Activated CD8-positive, alpha-beta T cell treated with anti-CD3 and anti-CD28 coated beads for 36 hours (primary cell): ENCODE measurements at regions not wholly inside any gene's neighbourhood (a gene's known extent, or its start where the extent isn't known, plus 50 kb on each side); places are given as distances from the start of the nearest gene placed in this dataset.
"Not testable (repeated sequence)": the region's sequence is repeated elsewhere in the genome, so short reads cannot be mapped to it uniquely, and the experiment has no call there.

ENCODE experiments used
- ATAC-seq: fragments of 200-7000 bp; cut with Tn5 transposase; one replicate; pipeline ENCODE4 v1.10.0; 2021; ENCODE audit warnings: mild to moderate bottlenecking, moderate library complexity
- CTCF ChIA-PET: fragments of 350-600 bp; sonication (Branson Sonifier 250); formaldehyde crosslinking; loops from one replicate; lab custom pipeline; 2021; ENCODE audit warnings: antibody characterized with exemption; lab: Charles Lee
- POLR2A ChIA-PET: fragments of 350-600 bp; sonication (Branson Sonifier 250); formaldehyde crosslinking; loops from one replicate; lab custom pipeline; 2021; ENCODE audit warnings: antibody characterized with exemption; lab: Charles Lee
- DNase-seq: peaks from one replicate; pipeline ENCODE4 v3.0.0-alpha.2; 2020
- H3K27ac Mint-ChIP-seq: one replicate; pipeline ENCODE4 v1.8.0; 2021; ENCODE audit warnings: mild to moderate bottlenecking, mixed read lengths
- H3K27me3 Mint-ChIP-seq: one replicate; pipeline ENCODE4 v1.8.0; 2021; ENCODE audit warnings: mixed read lengths
- H3K36me3 Mint-ChIP-seq: one replicate; pipeline ENCODE4 v1.8.0; 2021; ENCODE audit warnings: low read depth, mixed read lengths
- H3K4me1 Mint-ChIP-seq: one replicate; pipeline ENCODE4 v1.8.0; 2021; ENCODE audit warnings: low read depth, mixed read lengths
- H3K4me3 Mint-ChIP-seq: one replicate; pipeline ENCODE4 v1.8.0; 2021; ENCODE audit warnings: mild to moderate bottlenecking, moderate library complexity, mixed read lengths
- H3K9me3 Mint-ChIP-seq: one replicate; pipeline ENCODE4 v1.8.0; 2021; ENCODE audit warnings: mixed read lengths
- intact Hi-C: fragments of 100-400 bp; cut with micrococcal nuclease; formaldehyde crosslinking; loops from one replicate; pipeline ENCODE4 v1.10.0; 2022
- TF ChIP-seq, protein P1 (sequence below): fragments of 200-600 bp; IDR thresholded peaks from one replicate; pipeline ENCODE4 v1.8.0; 2022; ENCODE audit warnings: antibody characterized with exemption, mild to moderate bottlenecking

DNA sequence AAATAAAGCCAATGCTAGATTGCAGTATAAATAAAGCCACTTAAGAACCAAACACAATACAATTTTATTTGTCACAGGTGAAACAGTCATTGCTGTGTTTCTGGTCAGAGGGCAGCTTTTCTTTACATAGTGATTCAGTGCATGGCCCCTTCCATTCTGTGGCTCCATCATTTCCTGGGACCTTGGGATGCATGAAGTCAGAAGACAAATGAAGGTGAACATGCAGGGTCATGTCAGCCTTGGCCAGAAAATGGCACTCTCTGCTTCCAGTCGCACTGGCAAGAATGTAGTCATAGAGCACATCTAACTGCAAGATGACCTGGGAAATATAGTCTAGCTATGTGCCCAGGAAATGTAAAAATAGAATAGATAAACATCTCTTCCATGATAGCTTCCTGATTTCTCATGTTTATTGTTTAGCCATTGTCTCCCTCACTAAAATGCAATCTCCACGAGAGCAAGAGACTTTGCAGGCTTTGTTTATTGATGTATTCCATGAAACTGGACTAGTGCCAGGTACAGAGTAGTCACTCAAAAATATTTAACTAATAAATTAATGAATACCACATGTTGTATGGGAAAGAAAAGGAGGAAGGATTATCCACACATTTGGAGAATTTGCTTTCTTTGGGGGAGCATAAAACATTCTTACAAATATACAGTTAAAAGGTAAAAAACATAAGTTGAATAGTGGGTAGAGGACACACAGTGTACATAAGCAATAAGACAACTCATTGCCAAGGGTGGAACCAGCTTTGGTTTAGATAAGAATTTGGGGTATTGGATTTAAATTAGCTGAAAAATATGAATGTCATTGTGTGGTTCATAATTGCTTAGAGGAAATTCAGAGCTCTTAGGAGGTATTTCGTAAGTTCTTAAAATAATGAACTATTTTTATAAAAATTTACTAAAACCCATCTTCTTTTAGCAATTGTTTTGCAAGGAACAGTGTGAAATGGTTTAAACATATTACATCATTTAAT is 343.8 kb downstream of the PID1 start:
- CTCF ChIA-PET = no interaction called here

DNA sequence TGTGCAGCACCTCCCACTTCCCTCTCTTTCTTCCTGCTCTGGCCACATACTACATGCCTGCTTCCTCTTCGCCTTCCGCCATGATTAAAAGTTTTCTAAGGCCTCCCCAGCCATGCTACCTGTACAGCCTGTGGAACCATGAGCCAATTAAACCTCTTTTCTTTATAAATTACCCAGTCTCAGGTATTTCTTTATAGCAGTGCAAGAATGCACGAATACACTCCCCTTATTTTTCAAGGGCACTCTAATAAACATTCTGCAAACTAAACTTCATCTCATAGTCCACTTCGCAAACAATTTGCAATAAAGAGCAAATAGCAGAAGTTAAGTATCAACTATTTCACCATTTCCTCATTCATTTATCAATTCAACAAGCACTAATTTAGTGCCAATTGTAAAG is 351.3 kb downstream of the PID1 start:
- intact Hi-C loops = no loop called here
- no peaks in the 10 kb centered on the region for H3K27me3 Mint-ChIP-seq
- H3K27ac Mint-ChIP-seq = no peak overlapping the region
- ATAC-seq (no peak), DNase-seq (no peak)
- TF ChIP-seq, protein P1, sequence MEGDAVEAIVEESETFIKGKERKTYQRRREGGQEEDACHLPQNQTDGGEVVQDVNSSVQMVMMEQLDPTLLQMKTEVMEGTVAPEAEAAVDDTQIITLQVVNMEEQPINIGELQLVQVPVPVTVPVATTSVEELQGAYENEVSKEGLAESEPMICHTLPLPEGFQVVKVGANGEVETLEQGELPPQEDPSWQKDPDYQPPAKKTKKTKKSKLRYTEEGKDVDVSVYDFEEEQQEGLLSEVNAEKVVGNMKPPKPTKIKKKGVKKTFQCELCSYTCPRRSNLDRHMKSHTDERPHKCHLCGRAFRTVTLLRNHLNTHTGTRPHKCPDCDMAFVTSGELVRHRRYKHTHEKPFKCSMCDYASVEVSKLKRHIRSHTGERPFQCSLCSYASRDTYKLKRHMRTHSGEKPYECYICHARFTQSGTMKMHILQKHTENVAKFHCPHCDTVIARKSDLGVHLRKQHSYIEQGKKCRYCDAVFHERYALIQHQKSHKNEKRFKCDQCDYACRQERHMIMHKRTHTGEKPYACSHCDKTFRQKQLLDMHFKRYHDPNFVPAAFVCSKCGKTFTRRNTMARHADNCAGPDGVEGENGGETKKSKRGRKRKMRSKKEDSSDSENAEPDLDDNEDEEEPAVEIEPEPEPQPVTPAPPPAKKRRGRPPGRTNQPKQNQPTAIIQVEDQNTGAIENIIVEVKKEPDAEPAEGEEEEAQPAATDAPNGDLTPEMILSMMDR = no peak
- H3K4me3 Mint-ChIP-seq = no peak overlapping the region
- no peaks in the 10 kb centered on the region for H3K36me3 Mint-ChIP-seq
- ChIA-PET CTCF (no interaction called here), POLR2A (no interaction called here)
- no peaks in the 10 kb centered on the region for H3K4me1 Mint-ChIP-seq
- peaks cover 3% of the 10 kb centered on the region for H3K9me3 Mint-ChIP-seq

More for the DNA sequence above, 343.8 kb downstream of the PID1 start:
- DNase-seq = no peak
- POLR2A ChIA-PET = no interaction called here
- TF ChIP-seq, protein P1 = no peak
- intact Hi-C loops = no loop called here
- H3K4me1 Mint-ChIP-seq = no peaks in the 10 kb centered on the region
- H3K4me3 Mint-ChIP-seq = no peak overlapping the region
- peaks cover 16% of the 10 kb centered on the region for H3K9me3 Mint-ChIP-seq
- H3K36me3 Mint-ChIP-seq = no peaks in the 10 kb centered on the region
- H3K27ac Mint-ChIP-seq = no peak overlapping the region
- no peaks in the 10 kb centered on the region for H3K27me3 Mint-ChIP-seq
- ATAC-seq = no peak

DNA sequence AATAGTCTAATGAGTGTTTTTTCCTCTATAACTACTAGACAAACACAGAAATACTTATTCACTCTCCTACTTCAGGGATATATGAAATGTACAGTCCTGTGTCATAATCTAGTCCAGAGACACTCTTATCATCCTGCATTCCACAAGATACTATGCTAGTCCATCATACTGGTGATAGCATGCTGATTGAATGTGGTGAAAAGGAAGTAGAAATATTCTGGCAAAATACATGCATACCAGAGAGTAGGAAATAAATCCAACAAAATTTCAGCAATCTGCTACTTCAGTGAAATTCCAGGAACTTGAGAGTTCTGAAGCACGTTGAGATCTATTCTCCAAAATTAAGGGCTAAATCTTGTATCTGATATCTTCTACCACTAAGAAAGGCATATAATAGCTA is 353.9 kb downstream of the PID1 start:
- ChIA-PET POLR2A (no interaction called here), CTCF (no interaction called here)
- Mint-ChIP-seq H3K9me3 (peaks cover 2% of the 10 kb centered on the region), H3K36me3 (no peaks in the 10 kb centered on the region), H3K27me3 (no peaks in the 10 kb centered on the region), H3K27ac (no peak overlapping the region), H3K4me1 (no peaks in the 10 kb centered on the region), H3K4me3 (no peak overlapping the region)
- intact Hi-C loops = no loop called here
- DNase-seq = no peak
- TF ChIP-seq, protein P1 = no peak
- no peak for ATAC-seq

DNA sequence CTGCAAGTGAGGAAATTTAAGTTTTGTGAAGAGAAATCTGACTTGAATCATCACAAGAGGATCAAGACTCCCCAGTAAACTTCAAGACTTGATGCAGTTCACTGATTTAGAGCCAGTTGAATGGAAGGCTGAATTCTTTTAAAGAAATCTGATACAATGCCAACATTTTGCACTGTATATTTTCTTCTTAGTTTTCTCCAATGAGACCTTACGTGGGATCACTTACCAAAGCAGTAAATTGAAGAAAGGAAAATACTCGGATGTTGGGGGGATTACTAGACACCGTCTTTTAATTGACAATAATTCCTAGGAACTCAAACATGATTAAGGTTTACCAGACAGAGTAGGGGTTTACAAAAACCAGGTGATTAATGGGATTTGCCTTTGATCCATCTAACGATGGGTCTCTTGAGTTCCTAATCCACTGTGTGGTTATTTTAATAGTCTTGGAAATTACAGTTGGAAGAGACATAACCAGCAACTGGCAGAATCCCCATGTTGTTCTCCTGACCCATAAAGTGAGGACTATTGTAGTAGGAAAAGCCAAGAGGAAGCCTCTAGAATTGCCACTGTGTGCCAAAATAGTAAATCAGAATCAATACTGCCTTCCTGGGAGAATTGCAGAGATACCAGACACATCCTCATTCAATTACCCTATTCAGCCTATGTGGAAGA is 354.5 kb downstream of the PID1 start:
- Mint-ChIP-seq H3K9me3 (peaks cover 2% of the 10 kb centered on the region), H3K4me1 (no peaks in the 10 kb centered on the region), H3K36me3 (no peaks in the 10 kb centered on the region), H3K27me3 (no peaks in the 10 kb centered on the region), H3K27ac (no peak overlapping the region), H3K4me3 (no peak overlapping the region)
- ChIA-PET POLR2A (no interaction called here), CTCF (no interaction called here)
- TF ChIP-seq, protein P1 = no peak
- intact Hi-C loops = no loop called here
- DNase-seq (no peak), ATAC-seq (no peak)

DNA sequence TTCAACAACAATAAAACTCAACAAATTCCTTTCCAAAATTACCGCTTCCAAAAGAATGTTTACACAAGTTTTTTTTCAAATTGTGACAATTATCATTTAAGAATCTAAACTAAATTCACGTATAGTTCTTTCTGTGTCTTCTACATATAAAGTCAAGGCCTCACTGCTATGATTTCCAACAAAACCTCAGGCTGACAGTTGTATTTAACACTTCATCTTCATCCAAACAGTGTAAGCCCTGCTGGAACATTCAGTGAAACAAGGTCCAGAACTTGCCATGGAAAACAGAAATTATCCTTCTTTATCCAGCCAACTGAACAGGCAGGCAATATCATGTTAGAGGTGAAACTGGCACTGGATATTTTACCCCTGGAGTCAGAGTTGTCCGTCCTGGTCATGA is 357.9 kb downstream of the PID1 start:
- ChIA-PET CTCF (no interaction called here), POLR2A (no interaction called here)
- no peak for ATAC-seq
- no peak overlapping the region for H3K27ac Mint-ChIP-seq
- no peak for DNase-seq
- H3K36me3 Mint-ChIP-seq = no peaks in the 10 kb centered on the region
- H3K27me3 Mint-ChIP-seq = no peaks in the 10 kb centered on the region
- TF ChIP-seq, protein P1 = no peak
- no peaks in the 10 kb centered on the region for H3K4me1 Mint-ChIP-seq
- intact Hi-C loops = no loop called here
- peaks cover 2% of the 10 kb centered on the region for H3K9me3 Mint-ChIP-seq
- no peak overlapping the region for H3K4me3 Mint-ChIP-seq

DNA sequence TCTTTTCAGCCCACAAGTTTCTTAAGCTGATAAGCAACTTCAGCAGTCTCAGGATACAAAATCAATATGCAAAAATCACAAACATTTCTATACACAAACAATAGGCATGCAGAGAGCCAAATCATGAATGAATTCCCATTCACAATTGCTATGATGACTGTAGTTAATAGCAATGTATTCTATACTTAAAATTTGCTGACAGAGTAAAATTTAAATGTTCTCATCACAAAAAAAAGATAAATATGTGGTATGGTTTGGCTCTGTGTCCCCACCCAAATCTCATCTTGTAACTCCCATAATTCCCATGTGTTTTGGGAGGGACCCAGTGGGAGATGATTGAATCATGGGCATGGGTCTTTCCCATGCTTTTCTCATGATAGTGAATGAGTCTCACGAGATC is 360.2 kb downstream of the PID1 start:
- ATAC-seq, H3K4me1 Mint-ChIP-seq, intact Hi-C loops, DNase-seq, H3K27me3 Mint-ChIP-seq, H3K9me3 Mint-ChIP-seq, H3K27ac Mint-ChIP-seq, CTCF ChIA-PET, POLR2A ChIA-PET, H3K4me3 Mint-ChIP-seq, H3K36me3 Mint-ChIP-seq: not testable (repeated sequence)
